ENCODE measurements at regions not wholly inside any gene's neighbourhood (a gene's known extent, or its start where the extent isn't known, plus 50 kb on each side); places are given as distances from the start of the nearest gene placed in this dataset.

GRCh38 chr10:113241599-113242360 lies 291.7 kb downstream of the TCF7L2 start:
- H3K79me2 ChIP-seq (ENCODE audit: control insufficient read depth, insufficient read depth, low read length), result no peaks in the 10 kb centered on the region
- no peak overlapping the region for H3K4me2 ChIP-seq (ENCODE audit: extremely low read depth, insufficient read depth, low read length)
- no peaks in the 10 kb centered on the region for H3K9me3 ChIP-seq (ENCODE audit: control insufficient read depth, insufficient read depth, low read depth, low read length)
- no peak overlapping the region for H3K9ac ChIP-seq (ENCODE audit: insufficient read depth, low read length)
- no peaks in the 10 kb centered on the region for H3K4me1 ChIP-seq (ENCODE audit: control insufficient read depth, extremely low read depth, insufficient read depth, low read length)
- H3K4me3 ChIP-seq (replicated peaks in 1 of 4; ENCODE audit: control extremely low read depth in 1 of 4, insufficient read depth in 1 of 4, low read depth in 3 of 4, low read length in 4 of 4), result no peak overlapping the region
- no peak for DNase-seq (ENCODE audit: low read depth in 2 of 2)
- TF ChIP-seq EZH2 (IDR thresholded peaks at IDR 0.05; ENCODE audit: low read length, missing control alignments) (no peak), CTCF (conservative IDR thresholded peaks at IDR 0.05 in 1 of 2, IDR thresholded peaks at IDR 0.05 in 1 of 2; ENCODE audit: low read depth in 1 of 2, low read length in 2 of 2) (no peak)
- no peaks in the 10 kb centered on the region for H3K36me3 ChIP-seq (ENCODE audit: control insufficient read depth, insufficient read depth, low read length)
- H3K27ac ChIP-seq (ENCODE audit: insufficient read depth, low read length), result no peak overlapping the region
- no peaks in the 10 kb centered on the region for H3K27me3 ChIP-seq (ENCODE audit: control insufficient read depth, insufficient read depth, low read length)
- H2AFZ ChIP-seq (ENCODE audit: low read length), result no peak overlapping the region
- no peaks in the 10 kb centered on the region for H4K20me1 ChIP-seq (ENCODE audit: control insufficient read depth, extremely low read depth, insufficient read depth, low read length)

GRCh38 chr10:113243311-113243710 lies 293.3 kb downstream of the TCF7L2 start:
- no peak overlapping the region for H3K4me3 ChIP-seq (replicated peaks in 1 of 4; ENCODE audit: control extremely low read depth in 1 of 4, insufficient read depth in 1 of 4, low read depth in 3 of 4, low read length in 4 of 4)
- TF ChIP-seq EZH2 (IDR thresholded peaks at IDR 0.05; ENCODE audit: low read length, missing control alignments), result no peak
- no peak for TF ChIP-seq CTCF (conservative IDR thresholded peaks at IDR 0.05 in 1 of 2, IDR thresholded peaks at IDR 0.05 in 1 of 2; ENCODE audit: low read depth in 1 of 2, low read length in 2 of 2)
- no peaks in the 10 kb centered on the region for H3K9me3 ChIP-seq (ENCODE audit: control insufficient read depth, insufficient read depth, low read depth, low read length)

GRCh38 chr10:113244750-113245149 lies 294.7 kb downstream of the TCF7L2 start:
- Histone ChIP-seq H3K36me3 (ENCODE audit: control insufficient read depth, insufficient read depth, low read length) (no peaks in the 10 kb centered on the region), H3K9me3 (ENCODE audit: control insufficient read depth, insufficient read depth, low read depth, low read length) (no peaks in the 10 kb centered on the region), H2AFZ (ENCODE audit: low read length) (no peak overlapping the region), H3K27me3 (ENCODE audit: control insufficient read depth, insufficient read depth, low read length) (no peaks in the 10 kb centered on the region), H3K27ac (ENCODE audit: insufficient read depth, low read length) (no peak overlapping the region), H3K4me2 (ENCODE audit: extremely low read depth, insufficient read depth, low read length) (no peak overlapping the region), H3K9ac (ENCODE audit: insufficient read depth, low read length) (no peak overlapping the region), H3K4me3 (replicated peaks in 1 of 4; ENCODE audit: control extremely low read depth in 1 of 4, insufficient read depth in 1 of 4, low read depth in 3 of 4, low read length in 4 of 4) (no peak overlapping the region), H3K79me2 (ENCODE audit: control insufficient read depth, insufficient read depth, low read length) (no peaks in the 10 kb centered on the region), H3K4me1 (ENCODE audit: control insufficient read depth, extremely low read depth, insufficient read depth, low read length) (no peaks in the 10 kb centered on the region), H4K20me1 (ENCODE audit: control insufficient read depth, extremely low read depth, insufficient read depth, low read length) (no peaks in the 10 kb centered on the region)
- no peak for DNase-seq (ENCODE audit: low read depth in 2 of 2)
- TF ChIP-seq CTCF (conservative IDR thresholded peaks at IDR 0.05 in 1 of 2, IDR thresholded peaks at IDR 0.05 in 1 of 2; ENCODE audit: low read depth in 1 of 2, low read length in 2 of 2) (no peak), EZH2 (IDR thresholded peaks at IDR 0.05; ENCODE audit: low read length, missing control alignments) (no peak)

More at GRCh38 chr10:113243311-113243710, 293.3 kb downstream of the TCF7L2 start:
- H3K36me3 ChIP-seq (ENCODE audit: control insufficient read depth, insufficient read depth, low read length), result no peaks in the 10 kb centered on the region
- H3K4me1 ChIP-seq (ENCODE audit: control insufficient read depth, extremely low read depth, insufficient read depth, low read length), result no peaks in the 10 kb centered on the region
- DNase-seq (ENCODE audit: low read depth in 2 of 2), result no peak
- no peaks in the 10 kb centered on the region for H3K79me2 ChIP-seq (ENCODE audit: control insufficient read depth, insufficient read depth, low read length)
- H3K4me2 ChIP-seq (ENCODE audit: extremely low read depth, insufficient read depth, low read length), result no peak overlapping the region
- H3K27ac ChIP-seq (ENCODE audit: insufficient read depth, low read length), result no peak overlapping the region
- H3K9ac ChIP-seq (ENCODE audit: insufficient read depth, low read length), result no peak overlapping the region
- no peak overlapping the region for H2AFZ ChIP-seq (ENCODE audit: low read length)
- no peaks in the 10 kb centered on the region for H3K27me3 ChIP-seq (ENCODE audit: control insufficient read depth, insufficient read depth, low read length)
- no peaks in the 10 kb centered on the region for H4K20me1 ChIP-seq (ENCODE audit: control insufficient read depth, extremely low read depth, insufficient read depth, low read length)

Measured in fibroblast of lung (primary cell).